MM.1S (cell line): ENCODE measurements at regions not wholly inside any gene's neighbourhood (a gene's known extent, or its start where the extent isn't known, plus 50 kb on each side); places are given as distances from the start of the nearest gene placed in this dataset.

ENCODE experiments used
- CTCF ChIP-seq: fragments of 300-600 bp; sonication (generic); IDR thresholded peaks from 2 replicates; pipeline ENCODE4 v1.5.1; 2016; ENCODE audit warnings: antibody characterized with exemption, low read length, mixed read lengths
- EZH2 ChIP-seq: fragments of 300-600 bp; sonication (generic); optimal IDR thresholded peaks from 2 replicates; pipeline ENCODE3; 2017; ENCODE audit warnings: low read depth, mild to moderate bottlenecking, antibody characterized with exemption, low read length, mixed read lengths

- peak; percentile 48 for TF ChIP-seq CTCF
- no peak for TF ChIP-seq EZH2
Observed at GRCh38 chr10:57579926-57580325, 687.8 kb downstream of the IPMK start.
